GM23248 (cell line): ENCODE measurements at regions not wholly inside any gene's neighbourhood (a gene's known extent, or its start where the extent isn't known, plus 50 kb on each side); places are given as distances from the start of the nearest gene placed in this dataset.

Experiments used
- EZH2 ChIP-seq: fragments of 200-600 bp; sonication (generic); IDR thresholded peaks from 2 replicates; pipeline ENCODE4 v1.6.1; 2018; ENCODE audit warnings: antibody characterized with exemption, mild to moderate bottlenecking; ENCODE audit not compliant: insufficient read depth, poor library complexity, severe bottlenecking
- EZH2phosphoT487 ChIP-seq: fragments of 200-600 bp; sonication (generic); IDR thresholded peaks from 2 replicates; pipeline ENCODE4 v1.6.1; 2018; ENCODE audit warnings: antibody characterized with exemption, moderate library complexity, mild to moderate bottlenecking, low read depth; ENCODE audit not compliant: insufficient read depth

DNA sequence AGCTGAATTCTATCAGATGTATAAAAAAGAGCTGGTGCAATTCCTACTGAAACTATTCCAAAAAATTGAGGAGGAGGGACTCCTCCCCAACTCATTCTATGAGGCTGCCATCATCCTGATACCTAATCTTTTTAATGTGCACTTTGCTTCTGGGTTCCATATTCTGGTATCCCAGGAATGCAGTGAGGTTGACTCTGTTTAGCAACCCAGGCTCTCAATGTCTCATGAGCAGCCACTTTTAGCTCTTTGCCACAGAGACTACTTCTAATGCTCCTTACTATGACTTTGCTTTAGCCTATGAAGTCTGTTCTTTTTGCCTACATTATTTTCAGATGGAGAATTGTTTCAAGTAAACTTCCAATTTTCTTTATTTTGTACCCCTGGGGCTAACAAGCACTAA, 185.5 kb upstream of the NRSN1 start:
- no peak for TF ChIP-seq EZH2
- no peak for TF ChIP-seq EZH2phosphoT487
